OCI-LY7 (cell line): ENCODE measurements at regions not wholly inside any gene's neighbourhood (a gene's known extent, or its start where the extent isn't known, plus 50 kb on each side); places are given as distances from the start of the nearest gene placed in this dataset.

Source experiments
- BruUV-seq: library from RNA; stranded (reverse); fragments of 400-500 nt; replicated peaks from 2 replicates; lab custom pipeline; 2021; lab: Mats Ljungman, UMichigan
- CTCF ChIA-PET: fragments of 300-600 bp; sonication (Branson Sonifier 250); formaldehyde crosslinking; loops from one replicate; lab custom pipeline; 2022; ENCODE audit warnings: antibody characterized with exemption; ENCODE audit not compliant: unreplicated experiment; lab: Charles Lee
- POLR2A ChIA-PET: fragments of 300-600 bp; sonication (Branson Sonifier 250); formaldehyde crosslinking; loops from one replicate; lab custom pipeline; 2022; ENCODE audit warnings: antibody characterized with exemption; lab: Charles Lee
- DNase-seq: peaks from one replicate; pipeline ENCODE4 v3.0.0-alpha.2; 2015; ENCODE audit warnings: low spot score
- H2AFZ ChIP-seq: fragments of 200-600 bp; sonication (generic), shearing (Covaris generic); 2 replicates; pipeline ENCODE4 v1.6.1; 2014; ENCODE audit warnings: mild to moderate bottlenecking, antibody characterized with exemption, low read length, moderate library complexity
- H3K27ac ChIP-seq: fragments of 200-600 bp; sonication (generic); 2 replicates; pipeline ENCODE4 v1.5.1; 2014; ENCODE audit warnings: mixed run types, low read depth, mild to moderate bottlenecking, moderate library complexity, low read length, inconsistent platforms; ENCODE audit not compliant: poor library complexity, severe bottlenecking
- H3K36me3 ChIP-seq: fragments of 200-600 bp; sonication (generic); 2 replicates; pipeline ENCODE4 v1.6.1; 2014; ENCODE audit warnings: mild to moderate bottlenecking, antibody characterized with exemption, low read length, moderate library complexity, mixed read lengths; ENCODE audit not compliant: insufficient read depth
- H3K4me1 ChIP-seq: fragments of 200-600 bp; sonication (generic); 2 replicates; pipeline ENCODE4 v1.5.1; 2014; ENCODE audit warnings: mild to moderate bottlenecking, low read length; ENCODE audit not compliant: insufficient read depth, poor library complexity, severe bottlenecking
- H3K4me2 ChIP-seq: fragments of 200-600 bp; sonication (generic); 2 replicates; pipeline ENCODE4 v1.6.1; 2014; ENCODE audit warnings: mild to moderate bottlenecking, low read length
- H3K4me3 ChIP-seq: fragments of 200-600 bp; sonication (generic); 2 replicates; pipeline ENCODE4 v1.5.1; 2014; ENCODE audit warnings: mild to moderate bottlenecking, low read depth, low read length; ENCODE audit not compliant: poor library complexity, severe bottlenecking
- H3K79me2 ChIP-seq: fragments of 200-600 bp; sonication (generic); 2 replicates; pipeline ENCODE4 v1.6.1; 2016; ENCODE audit warnings: low read depth, mild to moderate bottlenecking, low read length, moderate library complexity, mixed read lengths; ENCODE audit not compliant: insufficient read depth
- H3K9me2 ChIP-seq: fragments of 200-600 bp; sonication (generic); 2 replicates; pipeline ENCODE4 v1.6.1; 2016; ENCODE audit warnings: mild to moderate bottlenecking, low read length, mixed read lengths; ENCODE audit not compliant: insufficient read depth
- H3K9me3 ChIP-seq: fragments of 200-600 bp; sonication (generic); 2 replicates; pipeline ENCODE4 v1.6.1; 2014; ENCODE audit warnings: mild to moderate bottlenecking, mixed run types, low read length, mixed read lengths
- H4K20me1 ChIP-seq: fragments of 200-600 bp; sonication (generic); 2 replicates; pipeline ENCODE4 v1.6.1; 2014; ENCODE audit warnings: mild to moderate bottlenecking, antibody characterized with exemption, low read length, moderate library complexity, mixed read lengths; ENCODE audit not compliant: insufficient read depth
- EZH2phosphoT487 ChIP-seq: fragments of 200-600 bp; sonication (generic); IDR thresholded peaks from 2 replicates; pipeline ENCODE4 v1.6.1; 2018; ENCODE audit warnings: low read depth, borderline replicate concordance, mild to moderate bottlenecking, mixed run types, antibody characterized with exemption, low read length, moderate library complexity, mixed read lengths
- intact Hi-C: fragments of 100-400 bp; cut with micrococcal nuclease; formaldehyde crosslinking; loops from one replicate; pipeline ENCODE4 v1.10.0; 2022; ENCODE audit not compliant: unreplicated experiment
- TF ChIP-seq, protein P1 (sequence below): fragments of 200-600 bp; sonication (generic); conservative IDR thresholded peaks from 2 replicates; pipeline ENCODE4 v1.5.1; 2014; ENCODE audit warnings: mild to moderate bottlenecking, antibody characterized with exemption, low read length, moderate library complexity, mixed read lengths

DNA sequence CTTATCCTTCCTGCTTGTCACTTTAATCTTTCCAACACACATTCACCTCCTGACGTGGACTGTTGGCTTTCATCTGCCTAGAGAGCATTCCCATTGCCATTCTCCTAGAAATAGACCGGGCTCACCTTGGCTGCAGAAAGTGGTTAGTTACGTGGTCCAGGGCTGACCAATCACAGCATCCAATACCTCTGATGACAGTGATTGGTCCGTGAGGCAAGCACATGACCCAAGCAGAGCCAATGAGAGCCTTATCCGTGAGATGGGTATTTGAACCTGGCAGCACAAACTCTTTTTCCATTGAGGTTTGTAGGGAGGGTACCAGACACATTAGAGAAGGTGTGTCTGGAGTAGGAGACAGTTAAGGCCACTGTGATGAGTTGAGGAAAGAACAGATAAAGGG lies 85.8 kb downstream of the MIAT start:
- no peak overlapping the region for H3K4me3 ChIP-seq
- no peaks in the 10 kb centered on the region for H4K20me1 ChIP-seq
- BruUV-seq: no TSS peak
- no peaks in the 10 kb centered on the region for H3K79me2 ChIP-seq
- no peaks in the 10 kb centered on the region for H3K9me2 ChIP-seq
- CTCF ChIA-PET: no interaction called here
- TF ChIP-seq EZH2phosphoT487: no peak
- TF ChIP-seq, protein P1, sequence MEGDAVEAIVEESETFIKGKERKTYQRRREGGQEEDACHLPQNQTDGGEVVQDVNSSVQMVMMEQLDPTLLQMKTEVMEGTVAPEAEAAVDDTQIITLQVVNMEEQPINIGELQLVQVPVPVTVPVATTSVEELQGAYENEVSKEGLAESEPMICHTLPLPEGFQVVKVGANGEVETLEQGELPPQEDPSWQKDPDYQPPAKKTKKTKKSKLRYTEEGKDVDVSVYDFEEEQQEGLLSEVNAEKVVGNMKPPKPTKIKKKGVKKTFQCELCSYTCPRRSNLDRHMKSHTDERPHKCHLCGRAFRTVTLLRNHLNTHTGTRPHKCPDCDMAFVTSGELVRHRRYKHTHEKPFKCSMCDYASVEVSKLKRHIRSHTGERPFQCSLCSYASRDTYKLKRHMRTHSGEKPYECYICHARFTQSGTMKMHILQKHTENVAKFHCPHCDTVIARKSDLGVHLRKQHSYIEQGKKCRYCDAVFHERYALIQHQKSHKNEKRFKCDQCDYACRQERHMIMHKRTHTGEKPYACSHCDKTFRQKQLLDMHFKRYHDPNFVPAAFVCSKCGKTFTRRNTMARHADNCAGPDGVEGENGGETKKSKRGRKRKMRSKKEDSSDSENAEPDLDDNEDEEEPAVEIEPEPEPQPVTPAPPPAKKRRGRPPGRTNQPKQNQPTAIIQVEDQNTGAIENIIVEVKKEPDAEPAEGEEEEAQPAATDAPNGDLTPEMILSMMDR: no peak
- H2AFZ ChIP-seq: no peak overlapping the region
- intact Hi-C loops: no loop called here
- H3K36me3 ChIP-seq: no peaks in the 10 kb centered on the region
- no peaks in the 10 kb centered on the region for H3K9me3 ChIP-seq
- no peaks in the 10 kb centered on the region for H3K4me1 ChIP-seq
- POLR2A ChIA-PET: interaction anchor here (0.7 kb wide), 1 partner anchor 35 kb away, joined by 7 read pairs; no protein-coding TSS in a partner anchor
- H3K4me2 ChIP-seq: no peak overlapping the region
- H3K27ac ChIP-seq: no peak overlapping the region
- DNase-seq: no peak

DNA sequence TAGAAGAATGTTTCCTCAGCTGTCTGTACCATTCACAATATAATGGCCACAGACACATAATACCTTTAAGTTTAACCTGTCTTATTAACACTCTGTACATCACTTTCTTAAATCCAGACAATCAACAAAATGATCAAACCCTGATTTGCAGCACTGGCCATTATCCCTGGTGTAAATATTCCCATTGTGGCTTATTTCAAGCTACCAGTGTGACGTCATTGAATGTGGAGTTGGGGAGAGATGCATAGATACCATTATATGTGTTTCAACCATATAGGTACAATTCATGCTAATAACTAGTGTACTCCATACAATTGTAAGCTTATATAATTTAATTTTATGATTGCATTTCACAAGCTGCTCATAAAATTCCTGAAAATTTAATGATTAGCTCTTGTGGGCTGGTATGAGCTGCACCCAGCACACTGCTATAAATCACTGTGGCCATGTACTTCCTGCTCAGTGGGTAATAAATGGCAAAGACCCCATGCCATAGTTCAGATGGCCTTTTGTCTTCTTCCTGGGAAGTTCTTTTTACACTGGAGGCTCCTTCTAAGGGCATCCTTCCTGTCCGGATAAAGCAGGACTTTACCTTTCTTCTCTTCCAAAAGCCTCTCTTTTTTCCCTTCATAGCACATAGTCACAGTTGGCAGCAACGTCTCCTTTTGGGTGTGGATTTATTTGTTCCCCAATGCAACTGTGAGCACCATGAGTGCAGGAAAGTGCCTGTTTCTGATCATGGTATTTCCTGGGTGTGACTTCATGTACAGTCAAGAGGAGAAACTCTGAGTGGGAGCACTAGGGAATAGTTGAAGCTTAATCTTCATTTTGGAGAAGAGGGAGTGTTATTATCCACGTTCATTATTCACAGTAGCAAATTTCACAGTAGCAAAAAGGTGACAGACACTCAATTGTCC lies 87.8 kb downstream of the MIAT start:
- CTCF ChIA-PET: no interaction called here
- no peaks in the 10 kb centered on the region for H3K36me3 ChIP-seq
- no TSS peak for BruUV-seq
- H3K9me3 ChIP-seq: no peaks in the 10 kb centered on the region
- no peaks in the 10 kb centered on the region for H3K4me1 ChIP-seq
- H3K4me3 ChIP-seq: no peak overlapping the region
- H4K20me1 ChIP-seq: no peaks in the 10 kb centered on the region
- no peak for TF ChIP-seq EZH2phosphoT487
- TF ChIP-seq, protein P1: no peak
- POLR2A ChIA-PET: no interaction called here
- no peak overlapping the region for H2AFZ ChIP-seq
- H3K27ac ChIP-seq: no peak overlapping the region
- no peaks in the 10 kb centered on the region for H3K79me2 ChIP-seq
- no peaks in the 10 kb centered on the region for H3K9me2 ChIP-seq
- intact Hi-C loops: no loop called here
- DNase-seq: no peak
- H3K4me2 ChIP-seq: no peak overlapping the region

DNA sequence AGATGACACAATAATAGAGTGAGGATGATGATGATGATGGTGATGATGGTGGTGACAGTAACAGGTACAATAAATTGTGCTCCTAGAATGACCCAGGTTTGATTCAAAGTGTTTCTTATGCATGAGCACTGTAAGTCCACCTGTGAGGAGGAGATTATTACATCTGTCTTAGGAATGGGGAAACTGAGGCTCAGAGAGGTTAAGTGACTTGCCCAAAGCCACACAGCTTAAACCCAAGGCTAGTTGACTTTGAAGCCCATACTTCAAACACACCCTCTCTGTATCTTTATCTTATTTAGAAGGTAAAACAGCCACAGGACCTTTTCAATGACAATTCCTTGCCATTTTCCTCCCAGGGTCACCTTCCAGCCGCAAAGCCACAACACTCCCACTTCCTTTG lies 88.9 kb downstream of the MIAT start:
- intact Hi-C loops: no loop called here
- POLR2A ChIA-PET: no interaction called here
- BruUV-seq: no TSS peak

More for the DNA sequence above, 88.9 kb downstream of the MIAT start:
- Histone ChIP-seq H3K79me2 (no peaks in the 10 kb centered on the region), H3K36me3 (no peaks in the 10 kb centered on the region), H3K4me1 (no peaks in the 10 kb centered on the region), H3K4me2 (no peak overlapping the region), H3K4me3 (no peak overlapping the region), H3K27ac (no peak overlapping the region), H2AFZ (no peak overlapping the region), H3K9me2 (no peaks in the 10 kb centered on the region), H4K20me1 (no peaks in the 10 kb centered on the region), H3K9me3 (no peaks in the 10 kb centered on the region)
- DNase-seq: no peak
- TF ChIP-seq, protein P1: no peak
- no peak for TF ChIP-seq EZH2phosphoT487
- CTCF ChIA-PET: no interaction called here
